ENCODE measurements at regions not wholly inside any gene's neighbourhood (a gene's known extent, or its start where the extent isn't known, plus 50 kb on each side); places are given as distances from the start of the nearest gene placed in this dataset.
"Not testable (repeated sequence)": the region's sequence is repeated elsewhere in the genome, so short reads cannot be mapped to it uniquely, and the experiment has no call there.

- no peak for DNase-seq (ENCODE audit: low spot score)
These were observed 81.7 kb upstream of the SEC11C start for GRCh38 chr18:59057969-59058368.

- no peak for DNase-seq (ENCODE audit: low spot score)
These were observed 80.5 kb upstream of the SEC11C start for GRCh38 chr18:59059140-59059539.

- DNase-seq (ENCODE audit: low spot score), result no peak
These were observed 79.1 kb upstream of the SEC11C start for GRCh38 chr18:59060551-59060950.

GRCh38 chr18:59061914-59062642 is 77.6 kb upstream of the SEC11C start:
- no peak for DNase-seq (ENCODE audit: low spot score)

GRCh38 chr18:59062643-59063006 is 77.1 kb upstream of the SEC11C start:
- no peak for DNase-seq (ENCODE audit: low spot score)

GRCh38 chr18:59063300-59063906 is 76.3 kb upstream of the SEC11C start:
- no peak for DNase-seq (ENCODE audit: low spot score)

GRCh38 chr18:59063912-59064311 is 75.8 kb upstream of the SEC11C start:
- peak; percentile 47 for DNase-seq (ENCODE audit: low spot score)

- DNase-seq (ENCODE audit: low spot score), result no peak
These were observed 74.0 kb upstream of the SEC11C start for GRCh38 chr18:59065684-59066083.

GRCh38 chr18:59067873-59068272 is 71.8 kb upstream of the SEC11C start:
- DNase-seq (ENCODE audit: low spot score), result no peak

- no peak for DNase-seq (ENCODE audit: low spot score)
These were observed 71.2 kb upstream of the SEC11C start for GRCh38 chr18:59068276-59069071.

GRCh38 chr18:59070181-59070912 is 69.3 kb upstream of the SEC11C start:
- peak; percentile 75 for DNase-seq (ENCODE audit: low spot score)

GRCh38 chr18:59072727-59073421 is 66.8 kb upstream of the SEC11C start:
- no peak for DNase-seq (ENCODE audit: low spot score)

- no peak for DNase-seq (ENCODE audit: low spot score)
These were observed 63.8 kb upstream of the SEC11C start for GRCh38 chr18:59075923-59076322.

- DNase-seq (ENCODE audit: low spot score), result no peak
These were observed 60.4 kb upstream of the SEC11C start for GRCh38 chr18:59079264-59079663.

- DNase-seq (ENCODE audit: low spot score), result not testable (repeated sequence)
These were observed 59.8 kb upstream of the SEC11C start for GRCh38 chr18:59079687-59080501.

GRCh38 chr18:59083136-59083818 is 56.4 kb upstream of the SEC11C start:
- no peak for DNase-seq (ENCODE audit: low spot score)

- DNase-seq (ENCODE audit: low spot score), result no peak
These were observed 54.4 kb upstream of the SEC11C start for GRCh38 chr18:59085126-59085794.

GRCh38 chr18:59085797-59086196 is 53.9 kb upstream of the SEC11C start:
- DNase-seq (ENCODE audit: low spot score), result peak; percentile 44

- no peak for DNase-seq (ENCODE audit: low spot score)
These were observed 53.2 kb upstream of the SEC11C start for GRCh38 chr18:59086522-59086921.

GRCh38 chr18:59087391-59087790 is 52.3 kb upstream of the SEC11C start:
- no peak for DNase-seq (ENCODE audit: low spot score)
